Panc1 (cell line): ENCODE measurements at regions not wholly inside any gene's neighbourhood (a gene's known extent, or its start where the extent isn't known, plus 50 kb on each side); places are given as distances from the start of the nearest gene placed in this dataset.

ENCODE experiments used
- POLR2AphosphoS5 ChIP-seq: IDR thresholded peaks from 2 replicates; pipeline ENCODE4 v1.6.1; 2012; ENCODE audit warnings: mild to moderate bottlenecking, low read depth, low read length, moderate library complexity
- REST ChIP-seq, 2 experiments: IDR thresholded peaks; 2 replicates each; pipeline ENCODE4 v1.6.1; 2011 to 2012; ENCODE audit warnings: low read depth in 2 of 2, control low read depth in 1 of 2, low read length in 1 of 2, mild to moderate bottlenecking in 1 of 2, moderate library complexity in 1 of 2; ENCODE audit not compliant: insufficient read depth in 1 of 2
- SIN3A ChIP-seq: IDR thresholded peaks from 2 replicates; pipeline ENCODE4 v1.6.1; 2012; ENCODE audit warnings: low read depth, mild to moderate bottlenecking, low read length, moderate library complexity, borderline replicate concordance; ENCODE audit not compliant: insufficient read depth
- TCF7L2 ChIP-seq: IDR thresholded peaks from 2 replicates; pipeline ENCODE4 v1.6.1; 2011; ENCODE audit warnings: mild to moderate bottlenecking, low read depth, low read length, inconsistent platforms
- TF ChIP-seq, protein P1 (sequence below): fragments of 450-650 bp; IDR thresholded peaks from 2 replicates; pipeline ENCODE4 v1.5.1; 2017; ENCODE audit warnings: mild to moderate bottlenecking

DNA sequence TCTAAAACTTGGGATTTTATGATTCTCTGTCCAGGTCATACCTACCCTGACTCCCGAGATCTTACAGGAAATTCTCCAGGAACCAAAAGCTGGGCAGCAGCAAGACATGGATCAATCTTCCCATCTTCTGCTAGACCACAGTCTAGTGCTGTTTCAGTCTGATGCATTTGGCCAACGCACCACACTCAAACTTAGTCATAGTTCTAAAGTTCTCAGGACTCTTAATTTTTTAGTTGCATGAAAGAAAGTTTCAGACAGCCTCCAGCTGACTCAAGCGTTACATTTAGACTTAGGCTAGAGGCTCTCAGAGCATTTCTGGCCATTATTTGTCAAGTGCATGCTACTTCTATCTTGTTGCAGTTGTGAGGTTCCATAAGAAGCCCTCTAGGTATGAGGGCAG, 230.1 kb upstream of the CCDC150 start:
- TF ChIP-seq, protein P1, sequence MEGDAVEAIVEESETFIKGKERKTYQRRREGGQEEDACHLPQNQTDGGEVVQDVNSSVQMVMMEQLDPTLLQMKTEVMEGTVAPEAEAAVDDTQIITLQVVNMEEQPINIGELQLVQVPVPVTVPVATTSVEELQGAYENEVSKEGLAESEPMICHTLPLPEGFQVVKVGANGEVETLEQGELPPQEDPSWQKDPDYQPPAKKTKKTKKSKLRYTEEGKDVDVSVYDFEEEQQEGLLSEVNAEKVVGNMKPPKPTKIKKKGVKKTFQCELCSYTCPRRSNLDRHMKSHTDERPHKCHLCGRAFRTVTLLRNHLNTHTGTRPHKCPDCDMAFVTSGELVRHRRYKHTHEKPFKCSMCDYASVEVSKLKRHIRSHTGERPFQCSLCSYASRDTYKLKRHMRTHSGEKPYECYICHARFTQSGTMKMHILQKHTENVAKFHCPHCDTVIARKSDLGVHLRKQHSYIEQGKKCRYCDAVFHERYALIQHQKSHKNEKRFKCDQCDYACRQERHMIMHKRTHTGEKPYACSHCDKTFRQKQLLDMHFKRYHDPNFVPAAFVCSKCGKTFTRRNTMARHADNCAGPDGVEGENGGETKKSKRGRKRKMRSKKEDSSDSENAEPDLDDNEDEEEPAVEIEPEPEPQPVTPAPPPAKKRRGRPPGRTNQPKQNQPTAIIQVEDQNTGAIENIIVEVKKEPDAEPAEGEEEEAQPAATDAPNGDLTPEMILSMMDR, result no peak
- no peak for TF ChIP-seq POLR2AphosphoS5
- TF ChIP-seq REST (IDR thresholded peaks at IDR 0.05; ENCODE audit: insufficient read depth in 1 of 2, low read depth in 2 of 2, low read length in 1 of 2), result no peak
- no peak for TF ChIP-seq SIN3A
- TF ChIP-seq TCF7L2, result no peak
